NCI-H1092 (cell line): ENCODE measurements at regions not wholly inside any gene's neighbourhood (a gene's known extent, or its start where the extent isn't known, plus 50 kb on each side); places are given as distances from the start of the nearest gene placed in this dataset.

Experiments
- DNase-seq: peaks from one replicate; lab custom pipeline; 2025; lab: John Stamatoyannopoulos, UW

DNA sequence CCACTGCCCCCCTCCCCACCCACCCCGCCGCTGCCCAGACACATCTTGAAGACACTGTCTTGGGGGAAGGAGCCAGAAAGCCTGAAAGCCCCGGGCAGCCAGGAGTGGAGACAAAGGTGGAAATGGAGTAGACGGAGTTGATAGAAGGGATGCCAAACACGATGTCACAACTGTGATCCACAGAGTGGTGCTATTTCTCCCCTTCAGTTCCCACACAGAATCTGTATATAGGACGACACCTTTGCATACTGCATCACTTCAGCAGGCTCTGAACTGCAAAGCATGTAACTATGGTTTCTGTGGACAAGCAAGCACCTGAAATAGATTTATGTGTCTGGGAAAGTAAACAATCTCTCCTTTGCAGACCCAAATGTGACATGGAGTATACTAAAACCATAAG, 56.4 kb upstream of the F13A1 start:
- DNase-seq = no peak

DNA sequence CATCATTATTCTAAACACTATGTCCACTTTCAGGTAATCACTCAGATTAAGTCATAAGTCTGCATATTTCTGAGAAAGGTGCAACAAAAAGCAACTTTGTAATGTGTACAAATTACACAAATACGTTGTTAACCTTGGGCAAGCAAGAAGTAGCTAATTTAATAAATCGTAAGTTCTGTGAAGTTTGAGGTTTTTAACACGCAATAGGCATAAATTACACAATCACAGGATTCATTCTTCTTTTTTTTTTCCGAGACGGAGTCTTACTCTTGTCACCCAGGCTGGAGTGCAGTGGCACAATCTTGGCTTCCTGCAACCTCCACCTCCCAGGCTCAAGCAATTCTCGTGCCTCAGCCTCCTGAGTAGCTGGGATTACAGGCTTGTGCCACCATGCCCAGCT, 57.2 kb upstream of the F13A1 start:
- DNase-seq = no peak

DNA sequence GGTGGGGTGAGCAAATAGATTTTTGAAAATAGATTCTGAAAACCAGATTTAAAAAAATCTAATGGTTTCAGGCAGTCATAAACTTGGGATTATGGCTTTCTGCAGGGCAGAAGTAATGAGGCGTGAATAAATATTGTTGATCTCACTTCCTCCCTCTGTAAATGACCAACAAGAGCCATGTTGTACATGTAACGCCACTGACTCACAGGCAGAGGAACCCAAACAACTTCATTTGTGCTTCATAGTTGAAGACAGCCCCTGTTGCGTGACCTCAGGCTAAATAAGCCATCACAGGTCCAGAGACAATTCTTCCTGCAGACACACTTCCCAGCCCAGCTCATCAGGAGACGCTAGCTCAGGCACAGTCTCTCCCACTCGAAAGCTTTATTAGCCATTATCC, 59.1 kb upstream of the F13A1 start:
- DNase-seq = no peak

DNA sequence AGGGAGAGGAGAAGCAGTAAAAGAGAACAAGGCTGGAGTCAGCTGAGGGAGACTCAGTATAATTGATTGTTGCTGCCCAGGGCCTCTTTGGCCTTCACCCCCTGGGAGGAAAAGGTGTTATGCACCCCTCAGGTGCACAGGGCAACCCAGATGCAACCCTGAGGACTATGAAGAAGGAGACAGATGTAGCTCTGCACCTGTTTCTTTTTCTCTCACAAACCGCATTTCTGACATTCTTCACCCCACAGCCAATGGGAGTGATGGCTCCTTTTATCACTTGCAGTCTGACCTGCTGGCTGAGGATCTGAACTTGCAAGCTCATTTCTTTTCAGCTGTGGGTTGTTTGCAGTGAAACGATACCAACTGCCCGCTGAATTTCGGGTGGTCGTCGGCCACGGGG, 64.1 kb upstream of the F13A1 start:
- no peak for DNase-seq

DNA sequence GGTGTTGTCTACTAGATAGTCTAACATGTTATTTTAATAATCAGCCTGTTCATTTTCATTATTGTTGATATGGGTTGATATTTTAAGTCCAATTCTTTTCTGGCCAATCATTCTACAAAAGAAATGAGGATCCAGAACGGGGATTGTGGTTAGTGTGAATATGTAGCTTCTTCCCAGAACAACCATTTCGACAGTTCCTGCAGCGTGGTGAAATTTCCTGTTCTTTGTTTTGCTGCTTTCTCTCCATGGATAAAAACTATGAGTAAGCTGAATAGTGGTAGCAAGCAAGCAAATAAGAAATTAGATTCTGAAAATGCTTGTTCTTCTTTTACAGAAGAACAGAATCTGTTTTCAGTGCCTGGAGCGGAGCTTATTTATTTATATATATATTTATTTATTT, 65.5 kb upstream of the F13A1 start:
- DNase-seq = no peak

DNA sequence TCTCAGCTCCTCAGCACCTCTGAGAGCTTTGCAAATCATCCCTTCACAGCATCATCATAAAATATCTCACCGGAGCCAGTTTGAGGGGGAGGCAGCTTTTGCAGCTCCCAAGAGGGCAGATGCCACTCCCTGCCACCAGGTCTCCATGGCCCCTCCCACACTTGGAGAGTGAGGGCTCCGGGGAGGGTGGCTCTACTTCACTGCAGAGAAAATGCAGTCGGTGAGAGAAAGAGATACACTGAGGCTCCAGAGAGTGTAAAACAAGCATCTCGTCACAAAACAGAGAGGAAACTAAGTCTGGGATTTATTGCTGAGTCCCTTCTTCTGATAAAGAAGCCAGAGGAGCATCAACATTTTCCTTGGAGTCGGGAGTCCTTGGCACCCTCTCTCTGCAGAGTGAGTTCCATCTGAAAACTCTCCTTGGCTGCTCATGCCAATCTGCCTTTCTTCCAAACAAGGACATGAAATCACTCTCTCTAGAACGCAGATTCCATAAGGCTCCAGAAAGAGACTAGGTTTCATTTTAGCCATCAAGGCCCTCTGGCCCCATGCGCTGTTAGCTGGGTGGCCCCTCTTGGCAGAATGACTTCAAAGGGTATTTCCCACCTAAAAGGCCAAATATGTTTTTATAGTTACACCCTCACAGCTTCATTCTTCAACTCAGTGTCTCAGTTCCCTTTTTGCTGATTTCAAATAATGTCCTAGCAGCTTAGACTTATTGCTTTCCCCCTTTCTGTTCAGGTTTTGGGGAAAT, 70.6 kb upstream of the F13A1 start:
- no peak for DNase-seq

DNA sequence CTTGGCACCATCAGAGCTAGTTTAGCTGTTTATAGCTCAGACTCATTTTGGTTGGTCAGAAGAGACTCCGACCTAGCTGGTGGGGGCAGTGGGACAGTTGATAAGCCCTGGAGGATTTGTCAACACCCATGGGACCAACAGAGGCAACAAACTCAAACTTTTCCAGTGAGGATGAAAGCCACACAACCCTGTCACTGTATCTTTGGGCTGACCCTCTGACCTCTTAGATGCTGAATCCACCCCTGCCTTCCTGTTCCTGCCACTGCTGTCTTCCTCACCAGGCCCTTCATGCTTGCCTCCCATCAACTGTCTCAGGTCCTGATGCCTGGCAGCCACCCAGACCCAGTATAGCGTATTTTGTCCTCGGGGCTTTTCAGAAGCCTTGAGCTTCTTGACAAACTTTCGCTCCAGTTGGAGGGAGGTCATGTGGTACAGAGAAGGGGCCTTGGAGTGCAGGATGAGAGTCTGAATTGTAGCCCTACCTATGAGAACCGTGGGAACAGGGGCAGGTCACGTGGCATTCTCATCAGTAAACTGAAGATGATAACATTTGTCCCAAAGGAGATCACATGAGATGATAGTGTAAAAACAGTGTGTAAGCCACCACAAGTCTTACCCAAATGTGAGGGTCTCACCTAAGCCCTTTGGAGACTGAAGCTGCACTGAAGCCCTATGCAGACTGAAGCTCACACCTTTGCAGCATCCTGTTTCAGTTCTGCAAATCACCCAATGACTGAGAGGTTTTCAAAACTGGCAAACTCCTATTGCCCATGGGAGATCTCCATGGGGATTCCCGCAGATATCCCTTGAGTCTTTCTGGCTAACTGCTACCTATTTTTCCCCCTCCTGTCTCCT, 72.0 kb upstream of the F13A1 start:
- DNase-seq = no peak

DNA sequence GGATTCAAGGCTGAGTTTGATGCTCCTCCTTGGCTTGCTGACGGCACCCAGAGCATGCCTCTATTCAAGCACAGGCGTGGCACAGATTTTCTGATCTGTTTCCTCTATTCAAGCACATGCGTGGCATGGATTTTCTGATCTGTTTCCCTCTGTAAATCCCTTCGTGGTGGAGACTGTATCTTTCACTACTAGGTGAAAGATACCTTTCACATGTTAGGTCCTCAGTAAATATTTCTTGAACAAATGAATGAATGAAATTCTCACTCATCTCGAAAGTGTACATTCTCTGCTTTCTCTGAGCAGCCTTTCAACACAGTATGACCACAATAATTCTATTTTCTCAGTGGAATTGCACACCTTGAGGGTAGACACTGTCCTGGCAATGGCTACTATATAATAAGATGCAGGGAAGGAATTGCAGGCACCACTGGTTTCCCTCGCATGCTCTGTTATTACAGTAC, 72.6 kb upstream of the F13A1 start:
- no peak for DNase-seq

DNA sequence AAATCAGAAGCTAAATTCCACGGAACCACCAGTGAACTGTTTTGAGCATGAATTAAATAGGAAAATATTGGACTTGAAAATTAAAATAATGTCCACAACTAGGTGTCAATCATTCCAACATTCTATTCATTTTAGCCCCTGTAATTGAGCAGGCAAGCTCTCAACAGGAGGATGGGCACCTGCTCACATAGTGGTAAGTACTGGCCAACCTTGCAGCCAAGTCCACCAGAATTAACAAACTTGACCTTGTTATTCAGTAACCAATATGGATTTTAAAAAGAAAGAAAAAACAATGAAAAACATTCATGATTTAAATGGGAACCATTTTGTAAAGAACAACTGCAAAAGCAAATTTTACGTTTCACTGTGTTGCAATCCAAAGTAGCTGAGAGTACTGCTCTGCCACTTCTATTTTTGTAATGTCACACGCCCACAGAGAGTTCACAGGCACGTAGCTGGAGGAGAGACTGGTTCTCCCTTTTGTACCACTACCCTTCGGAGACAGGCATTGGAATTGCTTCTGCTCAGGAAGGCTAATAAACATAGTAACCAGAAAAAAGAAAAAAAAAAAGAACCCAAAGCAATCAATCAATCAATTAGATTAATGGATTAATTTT, 75.2 kb upstream of the F13A1 start:
- DNase-seq = no peak

DNA sequence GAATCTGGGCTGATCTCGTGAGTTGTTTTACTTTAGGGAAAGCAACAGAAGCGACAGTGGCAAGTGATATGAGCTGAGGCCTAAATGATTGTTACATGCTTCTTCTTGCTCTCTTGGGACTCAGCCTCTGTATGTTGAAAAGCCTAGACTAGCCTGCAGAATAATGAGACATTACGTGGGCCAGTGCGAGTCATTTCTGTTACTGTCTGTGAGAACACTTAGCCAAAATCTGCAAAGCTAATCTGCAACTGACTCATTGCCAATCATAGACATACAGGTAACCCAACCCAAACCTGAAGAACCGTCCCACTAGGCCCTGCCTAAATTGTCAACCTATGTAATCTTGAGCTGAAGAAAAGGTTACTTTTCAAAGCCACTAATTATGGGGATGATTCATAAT, 77.4 kb upstream of the F13A1 start:
- DNase-seq = no peak

DNA sequence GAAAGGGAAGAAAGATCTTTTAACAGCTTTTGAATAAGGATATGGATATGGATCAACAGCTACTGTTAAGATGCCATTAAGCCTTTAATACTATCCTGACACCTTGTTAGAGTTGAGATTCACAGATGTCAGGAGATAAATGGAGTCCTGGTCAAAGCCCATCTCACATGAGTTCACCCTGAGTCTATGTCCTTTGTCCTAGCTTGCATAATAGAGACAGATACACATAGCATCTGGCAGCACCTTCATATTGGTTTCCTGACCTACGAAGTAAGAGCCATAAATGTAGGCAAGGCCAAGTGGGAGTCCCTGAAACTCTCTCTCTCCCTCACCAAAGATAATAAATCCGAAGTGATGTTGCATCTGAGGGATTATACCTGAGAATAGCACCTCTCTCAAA, 79.1 kb upstream of the F13A1 start:
- no peak for DNase-seq

DNA sequence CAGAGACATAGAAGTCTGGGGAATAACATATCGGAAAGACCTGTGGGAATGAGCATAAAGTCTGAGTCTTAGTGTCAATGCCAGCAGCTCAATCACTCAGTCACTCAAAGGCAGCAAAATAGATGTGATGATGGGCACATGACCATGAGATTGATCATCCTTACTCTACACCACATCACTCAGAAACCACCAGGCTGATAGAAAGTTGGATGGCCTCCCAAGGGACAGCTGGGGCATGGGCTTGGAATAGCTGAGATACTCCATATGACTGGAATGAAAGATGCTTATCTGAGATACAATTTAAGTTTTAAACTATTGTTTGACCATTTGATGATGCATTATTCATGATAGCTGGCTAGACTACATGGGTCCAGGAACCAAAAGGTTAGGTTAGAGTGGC, 80.9 kb upstream of the F13A1 start:
- no peak for DNase-seq

DNA sequence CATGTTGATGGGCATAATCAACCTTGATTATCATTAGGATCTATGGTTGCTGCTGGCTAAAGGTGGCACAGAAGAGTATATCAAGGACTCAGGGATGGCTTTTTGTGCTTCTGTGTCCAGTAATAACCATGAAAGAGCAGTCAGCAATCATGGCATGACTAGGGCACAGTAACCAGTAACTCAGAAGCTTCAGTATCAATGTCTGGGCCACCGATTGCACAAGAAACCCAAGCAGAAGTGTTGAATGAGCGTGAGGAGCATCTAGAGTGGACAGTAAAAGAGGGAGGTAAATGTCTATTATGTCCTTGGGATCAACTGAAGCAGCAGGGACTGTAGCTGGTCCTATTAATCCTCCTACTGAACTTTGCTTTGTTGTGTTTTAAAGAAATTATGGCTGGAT, 81.5 kb upstream of the F13A1 start:
- no peak for DNase-seq

DNA sequence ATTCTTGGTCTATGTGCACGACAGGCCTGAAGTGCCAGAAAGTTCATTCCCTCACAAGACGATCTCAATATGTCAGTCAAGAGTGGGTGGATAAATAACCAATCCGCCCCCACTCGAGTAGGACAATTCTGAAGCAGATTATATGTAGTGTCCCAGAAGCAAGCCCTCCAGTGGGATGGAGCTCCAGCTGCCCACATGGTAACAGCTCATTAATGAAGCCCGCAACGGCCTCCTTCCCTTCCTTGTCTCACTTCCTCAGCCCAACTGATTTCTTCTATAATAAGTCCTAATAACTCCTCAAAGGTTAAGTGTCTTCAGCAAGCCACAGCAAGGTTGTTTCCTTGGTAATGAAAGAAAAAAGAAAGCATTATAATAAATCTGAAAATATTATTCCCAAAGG, 82.1 kb upstream of the F13A1 start:
- no peak for DNase-seq

DNA sequence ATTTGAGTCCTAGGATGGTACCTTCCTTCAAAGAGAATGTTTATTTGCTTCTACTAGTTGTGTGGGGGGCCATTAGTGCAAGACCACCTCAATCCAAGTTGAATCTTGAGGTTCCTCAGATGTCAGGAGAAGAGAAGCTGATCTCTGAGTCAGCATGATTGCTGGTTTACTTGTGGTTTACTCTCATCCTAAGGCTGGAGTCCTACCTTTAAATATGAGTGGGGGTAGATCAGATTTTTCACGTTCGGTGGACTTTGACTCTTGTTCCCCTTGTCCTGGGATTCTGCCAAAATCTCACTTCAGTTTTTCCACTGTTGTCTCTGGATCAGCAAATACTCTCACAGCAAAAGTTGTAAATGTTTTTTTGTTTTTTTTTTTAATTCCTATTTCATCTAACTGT, 84.6 kb upstream of the F13A1 start:
- DNase-seq = no peak

DNA sequence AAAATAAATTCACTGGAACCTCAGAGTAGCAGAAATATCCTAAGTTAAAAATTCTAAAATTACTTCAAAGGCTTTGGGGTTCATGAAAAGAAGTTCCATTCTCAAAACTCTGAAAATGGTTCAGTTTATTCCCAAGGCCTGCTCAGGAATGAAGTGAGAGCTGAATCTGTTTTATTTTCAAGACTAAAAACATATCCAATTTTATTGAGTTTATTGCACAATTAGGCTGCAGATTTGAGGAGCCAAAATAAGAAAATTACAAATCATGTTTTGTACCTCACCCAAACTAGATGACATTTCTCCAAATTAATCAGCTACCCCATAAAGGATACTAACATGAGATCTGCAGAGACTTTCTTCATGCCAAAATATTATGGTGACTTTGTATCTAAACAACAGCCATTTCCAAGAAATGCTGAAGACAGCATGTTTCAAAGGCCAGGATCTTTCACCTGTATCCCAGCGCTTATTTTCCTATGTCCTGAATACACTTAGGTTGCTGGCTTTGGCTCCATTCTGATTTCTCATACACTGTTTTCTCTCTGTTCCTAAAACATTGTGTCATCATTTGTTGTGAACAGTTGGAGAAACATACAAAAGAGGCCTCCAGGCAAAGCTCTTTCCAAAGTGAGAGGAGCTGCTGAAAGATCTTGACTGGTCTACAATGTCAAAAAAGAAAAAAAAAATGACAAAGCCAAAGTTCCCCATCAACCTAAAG, 85.7 kb upstream of the F13A1 start:
- DNase-seq = no peak

DNA sequence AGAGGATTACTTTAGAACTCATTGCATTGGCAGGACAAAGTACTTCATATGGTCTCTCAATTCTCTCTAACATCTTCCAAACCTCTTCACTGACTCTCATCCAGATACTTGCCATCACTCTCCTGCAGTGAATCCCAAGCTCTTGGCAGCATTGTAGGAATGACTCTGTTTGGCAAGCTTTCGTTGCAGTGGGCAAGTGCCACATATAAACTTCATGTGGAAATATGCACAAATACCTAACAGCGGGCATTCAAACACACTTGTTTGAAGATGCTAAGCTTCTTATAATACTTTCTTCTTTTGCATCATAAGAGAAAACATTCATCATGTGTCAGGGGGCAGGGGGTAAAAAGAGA, 86.2 kb upstream of the F13A1 start:
- DNase-seq = no peak

DNA sequence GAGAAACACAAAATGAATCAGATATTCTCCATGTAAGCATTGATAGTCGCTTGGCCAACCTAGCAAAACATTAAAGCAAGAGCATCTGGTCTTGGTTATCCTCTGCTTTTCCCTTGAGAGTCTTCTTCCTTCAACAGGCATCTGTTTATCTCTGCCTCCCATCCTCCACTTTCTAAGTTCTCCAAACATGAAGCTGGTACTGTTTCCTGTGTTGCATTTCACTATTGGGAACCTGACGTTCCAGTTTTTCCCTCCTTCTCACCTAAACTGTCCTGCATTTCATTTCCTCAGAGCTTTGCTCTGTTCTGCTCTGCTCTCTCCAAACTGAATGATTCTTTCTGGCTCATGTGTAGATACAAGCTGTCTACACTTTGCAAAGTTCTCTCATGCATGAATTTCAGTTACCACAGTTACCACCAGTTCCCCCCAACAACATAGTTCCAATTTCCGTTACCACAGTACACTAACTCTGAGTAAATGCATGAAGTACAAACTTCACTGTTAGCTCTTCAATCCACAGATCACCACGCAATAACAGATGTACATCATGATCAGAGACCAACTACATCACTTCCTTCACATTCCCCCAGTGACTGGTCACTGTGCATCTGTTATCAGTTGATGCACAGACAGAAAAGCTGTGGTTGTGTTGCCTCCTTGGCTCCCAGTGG, 86.7 kb upstream of the F13A1 start:
- no peak for DNase-seq

DNA sequence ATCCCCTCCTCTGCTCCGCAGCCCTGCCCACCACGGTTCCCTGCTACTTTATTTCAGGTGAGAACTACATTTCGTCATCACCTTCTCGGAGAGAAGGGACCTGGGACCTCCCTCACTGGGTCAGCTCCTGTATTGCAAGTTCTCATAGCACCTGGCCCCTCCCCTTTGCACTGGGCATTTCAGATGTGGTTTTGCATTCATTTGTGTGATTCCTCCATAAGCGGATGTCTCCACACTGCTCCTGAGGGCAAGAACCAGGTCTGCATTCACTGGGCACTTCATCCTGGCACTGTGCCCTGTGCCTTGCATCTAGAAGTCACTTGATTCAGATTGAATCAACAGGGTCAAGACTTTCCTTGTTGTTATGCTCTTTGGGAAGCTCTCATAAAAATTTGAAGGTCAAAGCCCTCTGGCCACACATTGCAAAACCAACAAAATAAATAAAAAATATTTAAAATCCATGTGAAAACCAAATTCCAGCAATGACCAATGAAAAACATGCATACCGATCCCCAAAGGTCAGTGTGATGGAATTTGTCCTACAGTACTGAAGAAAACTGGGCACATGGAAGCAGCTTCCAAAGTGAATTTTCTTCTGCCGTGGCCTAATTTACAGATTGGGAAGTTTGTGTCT, 89.1 kb upstream of the F13A1 start:
- DNase-seq = no peak

DNA sequence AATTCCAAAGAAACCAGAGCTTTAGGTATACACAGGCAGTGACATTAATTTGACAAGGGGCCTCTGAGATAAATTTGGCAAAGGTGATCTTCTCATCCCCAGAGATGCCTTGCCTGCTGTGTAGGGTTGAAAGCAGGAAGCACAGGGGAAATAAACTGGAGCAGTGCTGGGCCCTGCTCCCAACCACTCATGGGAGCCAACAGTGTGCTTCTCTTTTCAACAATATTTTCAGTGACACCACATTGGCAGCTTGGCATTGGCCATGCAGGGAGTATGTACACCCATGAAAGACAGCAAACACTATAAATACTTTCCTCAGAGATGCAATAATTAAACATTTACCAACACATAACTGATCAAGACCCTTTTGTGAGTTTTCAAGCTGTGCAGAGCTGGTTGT, 90.7 kb upstream of the F13A1 start:
- DNase-seq = no peak

DNA sequence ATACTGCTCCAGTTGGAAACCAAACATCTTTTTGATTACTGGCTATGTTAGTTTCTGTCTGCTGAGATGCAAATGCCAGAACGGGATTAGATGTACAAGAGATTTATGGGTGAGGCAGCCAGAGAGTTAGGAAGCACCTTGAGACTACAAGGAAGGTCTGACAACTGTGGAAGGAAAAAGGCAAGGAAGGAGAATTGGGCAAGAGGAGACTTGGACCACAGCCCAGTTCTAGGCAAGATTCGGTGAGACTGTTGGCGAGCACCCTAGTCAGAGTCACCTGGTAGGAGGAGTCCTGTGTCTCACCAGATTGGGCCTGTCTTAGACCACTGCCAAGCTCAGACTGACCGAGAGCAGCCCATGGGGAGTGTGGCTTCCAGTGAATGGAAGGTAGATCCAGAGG, 91.8 kb upstream of the F13A1 start:
- no peak for DNase-seq

DNA sequence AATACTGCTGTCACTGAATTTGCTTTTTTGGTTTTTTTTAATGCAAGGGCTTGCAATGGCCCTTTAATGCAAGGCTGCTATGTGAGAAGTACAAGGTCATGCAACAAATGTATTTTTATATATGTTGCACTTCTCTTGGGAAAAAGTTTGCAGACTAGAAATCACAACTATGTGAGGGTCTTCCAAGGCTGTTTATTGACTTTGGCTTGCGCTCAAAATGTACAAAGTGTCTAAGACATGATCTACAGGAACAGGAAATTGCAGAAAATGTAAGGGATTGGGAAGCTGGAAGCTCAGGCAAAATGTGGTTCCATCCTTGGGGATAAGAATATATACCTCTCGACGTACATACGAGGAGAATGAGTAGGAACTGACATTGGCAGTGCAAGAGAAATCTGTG, 92.2 kb upstream of the F13A1 start:
- no peak for DNase-seq
